Uterus (tissue), 3 donors: ENCODE measurements at regions not wholly inside any gene's neighbourhood (a gene's known extent, or its start where the extent isn't known, plus 50 kb on each side); places are given as distances from the start of the nearest gene placed in this dataset.

Experiments
- DNase-seq, 2 donors: peaks; one replicate each; pipeline ENCODE4 v3.0.0-alpha.2; 2019 to 2020
- H3K27ac ChIP-seq, 2 donors: fragments of 200-600 bp; sonication (generic); 1 replicate in 1 of 2; 2 replicates in 1 of 2; pipeline ENCODE4 v1.5.1; 2016 to 2018
- H3K27me3 ChIP-seq, 2 donors: fragments of 200-600 bp; sonication (generic); one replicate each; pipeline ENCODE4 v1.5.1; 2018 to 2019; ENCODE audit warnings: control low read depth in 1 of 2
- H3K36me3 ChIP-seq, 2 donors: fragments of 200-600 bp; sonication (generic); one replicate each; pipeline ENCODE4 v1.5.1; 2019; ENCODE audit warnings: control low read depth in 1 of 2
- H3K4me1 ChIP-seq, 2 donors: fragments of 200-600 bp; sonication (generic); one replicate each; pipeline ENCODE4 v1.5.1; 2018 to 2019; ENCODE audit warnings: control low read depth in 1 of 2
- H3K4me3 ChIP-seq, 2 donors: fragments of 200-600 bp; sonication (generic); 1 replicate in 1 of 2; 2 replicates in 1 of 2; pipeline ENCODE4 v1.5.1; 2018 to 2019; ENCODE audit warnings: mild to moderate bottlenecking in 1 of 2
- H3K9me3 ChIP-seq, 2 donors: fragments of 200-600 bp; sonication (generic); one replicate each; pipeline ENCODE4 v1.5.1; 2019; ENCODE audit warnings: control low read depth in 1 of 2
- POLR2A ChIP-seq, 2 donors: fragments of 450-650 bp; IDR thresholded peaks; one replicate each; pipeline ENCODE4 v1.6.1; 2016; ENCODE audit warnings: antibody characterized with exemption in 2 of 2, mild to moderate bottlenecking in 1 of 2, moderate library complexity in 1 of 2
- intact Hi-C: fragments of 100-400 bp; cut with DNase I; formaldehyde crosslinking; loops from one replicate; pipeline ENCODE4 v1.15.1; 2023; ENCODE audit warnings: low total_unique reads
- TF ChIP-seq, protein P1 (sequence below), 4 experiments: fragments of 200-600 bp in 2 of 4; fragments of 450-650 bp in 2 of 4; sonication (generic) in 2 of 4; IDR thresholded peaks; one replicate each; pipeline ENCODE4 v1.5.1; 2016 to 2019; ENCODE audit warnings: antibody characterized with exemption in 4 of 4, mild to moderate bottlenecking in 2 of 4, moderate library complexity in 1 of 4
- donor health status: DM: yes; HTN: yes; CAD: no.

DNA sequence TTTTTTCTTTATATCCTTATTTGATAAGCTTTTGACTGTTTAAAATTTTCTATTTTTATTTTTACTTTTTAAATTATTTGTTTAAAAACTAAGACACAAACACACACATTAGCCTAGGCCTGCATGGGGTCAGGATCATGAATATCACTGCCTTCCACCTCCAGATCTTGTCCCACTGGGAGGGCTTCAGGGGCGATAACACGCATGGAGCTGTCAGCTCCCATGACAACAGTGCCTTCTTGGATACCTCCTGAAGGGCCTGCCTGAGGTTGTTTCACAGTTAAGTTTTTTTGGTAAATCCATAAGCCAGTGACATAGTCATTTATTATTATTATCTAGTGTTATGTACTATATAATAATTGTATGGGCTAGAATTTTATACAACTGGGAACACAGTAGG, 85.4 kb upstream of the FAT1 start:
- Histone ChIP-seq H3K36me3 (no peaks in the 10 kb centered on the region), H3K27me3 (no peaks in the 10 kb centered on the region), H3K27ac (no peak overlapping the region), H3K4me3 (no peak overlapping the region), H3K9me3 (no peaks in the 10 kb centered on the region), H3K4me1 (peaks cover 0 to 8% of the 10 kb centered on the region in 2 donors)
- TF ChIP-seq POLR2A (IDR thresholded peaks at IDR 0.05), result no peak
- TF ChIP-seq, protein P1, sequence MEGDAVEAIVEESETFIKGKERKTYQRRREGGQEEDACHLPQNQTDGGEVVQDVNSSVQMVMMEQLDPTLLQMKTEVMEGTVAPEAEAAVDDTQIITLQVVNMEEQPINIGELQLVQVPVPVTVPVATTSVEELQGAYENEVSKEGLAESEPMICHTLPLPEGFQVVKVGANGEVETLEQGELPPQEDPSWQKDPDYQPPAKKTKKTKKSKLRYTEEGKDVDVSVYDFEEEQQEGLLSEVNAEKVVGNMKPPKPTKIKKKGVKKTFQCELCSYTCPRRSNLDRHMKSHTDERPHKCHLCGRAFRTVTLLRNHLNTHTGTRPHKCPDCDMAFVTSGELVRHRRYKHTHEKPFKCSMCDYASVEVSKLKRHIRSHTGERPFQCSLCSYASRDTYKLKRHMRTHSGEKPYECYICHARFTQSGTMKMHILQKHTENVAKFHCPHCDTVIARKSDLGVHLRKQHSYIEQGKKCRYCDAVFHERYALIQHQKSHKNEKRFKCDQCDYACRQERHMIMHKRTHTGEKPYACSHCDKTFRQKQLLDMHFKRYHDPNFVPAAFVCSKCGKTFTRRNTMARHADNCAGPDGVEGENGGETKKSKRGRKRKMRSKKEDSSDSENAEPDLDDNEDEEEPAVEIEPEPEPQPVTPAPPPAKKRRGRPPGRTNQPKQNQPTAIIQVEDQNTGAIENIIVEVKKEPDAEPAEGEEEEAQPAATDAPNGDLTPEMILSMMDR (IDR thresholded peaks at IDR 0.05), result no peak
- intact Hi-C loops, result no loop called here
- DNase-seq, result no peak

DNA sequence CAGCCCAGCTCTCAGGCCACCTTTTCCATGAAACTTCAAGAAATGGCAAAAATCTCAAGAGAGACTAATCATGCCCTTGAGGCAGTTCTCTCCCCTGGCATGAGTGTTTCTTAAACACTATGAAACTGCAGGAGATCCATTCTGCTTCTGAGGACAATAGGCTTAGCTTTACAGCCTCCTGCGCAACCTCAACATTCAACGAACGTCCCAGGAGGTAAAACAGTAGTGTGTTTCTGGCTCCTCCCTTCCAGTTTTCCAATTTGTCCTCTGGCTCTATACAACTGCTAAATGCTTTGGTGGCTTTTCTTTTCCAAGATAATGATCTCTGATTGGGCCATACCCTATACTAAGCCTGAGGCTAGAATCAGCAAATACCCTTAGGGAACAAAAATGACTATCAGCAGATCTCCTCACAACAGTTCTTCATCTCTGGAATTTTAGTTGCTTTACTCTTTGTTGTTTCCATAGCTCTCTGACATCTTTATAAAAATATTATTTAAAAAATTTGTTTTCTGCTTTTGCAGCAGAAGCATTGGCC, 87.0 kb upstream of the FAT1 start:
- H3K27me3 ChIP-seq, result no peaks in the 10 kb centered on the region
- TF ChIP-seq POLR2A (IDR thresholded peaks at IDR 0.05), result no peak
- TF ChIP-seq, protein P1 (IDR thresholded peaks at IDR 0.05), result no peak
- DNase-seq, result no peak
- H3K27ac ChIP-seq, result no peak overlapping the region
- no peak overlapping the region for H3K4me3 ChIP-seq
- no peaks in the 10 kb centered on the region for H3K9me3 ChIP-seq
- H3K36me3 ChIP-seq, result no peaks in the 10 kb centered on the region
- peaks cover 0 to 8% of the 10 kb centered on the region in 2 donors for H3K4me1 ChIP-seq
- intact Hi-C loops, result no loop called here

DNA sequence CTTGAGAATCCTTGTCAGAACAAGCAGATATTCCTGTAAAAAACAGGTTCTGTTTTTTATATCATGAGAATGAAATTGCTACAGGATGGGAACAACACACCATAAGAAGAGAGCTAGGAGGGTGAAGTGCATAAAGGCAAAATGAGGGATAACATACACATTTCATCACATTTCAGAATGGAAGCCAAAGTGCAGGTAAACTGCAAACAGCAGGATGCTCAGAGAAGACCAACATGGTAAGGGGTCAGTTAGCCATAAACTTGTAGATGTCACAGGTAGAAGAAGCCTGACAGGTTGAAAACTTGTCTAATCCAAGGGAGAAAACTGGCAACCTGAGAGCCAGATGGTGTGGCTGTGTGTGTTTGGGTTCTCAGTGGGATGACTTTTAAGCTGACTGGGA, 88.9 kb upstream of the FAT1 start:
- TF ChIP-seq POLR2A (IDR thresholded peaks at IDR 0.05), result no peak
- TF ChIP-seq, protein P1 (IDR thresholded peaks at IDR 0.05), result no peak
- H3K9me3 ChIP-seq, result no peaks in the 10 kb centered on the region
- no peaks in the 10 kb centered on the region for H3K27me3 ChIP-seq
- peaks cover 0 to 8% of the 10 kb centered on the region in 2 donors for H3K4me1 ChIP-seq
- intact Hi-C loops, result no loop called here
- H3K36me3 ChIP-seq, result no peaks in the 10 kb centered on the region
- H3K4me3 ChIP-seq, result no peak overlapping the region
- H3K27ac ChIP-seq, result no peak overlapping the region
- DNase-seq, result no peak

DNA sequence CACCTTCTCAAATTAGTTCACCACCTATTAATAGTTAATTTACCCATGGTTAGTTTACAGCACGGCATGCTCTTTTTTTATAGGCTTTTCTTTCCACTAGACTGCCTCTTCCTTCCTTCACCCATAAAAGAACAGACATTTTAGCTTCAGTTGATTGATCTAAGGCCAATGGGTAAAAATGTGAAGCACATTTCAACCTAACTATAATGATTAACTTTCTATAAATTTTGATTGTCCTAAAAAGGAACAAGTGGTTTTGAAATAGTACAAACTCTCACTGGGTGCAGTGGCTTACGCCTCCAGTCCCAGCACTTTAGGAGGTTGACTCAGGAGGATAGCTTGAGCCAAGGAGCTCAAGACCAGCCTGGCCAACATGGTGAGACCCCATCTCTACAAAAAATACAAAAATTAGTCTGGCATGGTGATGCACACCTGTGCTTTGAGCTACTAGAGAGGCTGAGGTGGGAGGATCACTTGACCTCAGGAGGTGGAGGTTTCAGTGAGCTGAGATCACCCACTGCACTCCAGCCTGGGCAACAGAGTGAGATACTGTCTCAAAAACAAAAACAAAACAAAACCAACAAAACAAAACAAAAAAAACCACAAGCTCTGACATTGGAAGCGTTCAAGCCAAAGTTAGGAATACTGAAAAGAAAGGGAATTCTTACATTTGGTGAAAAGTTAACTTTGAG, 89.9 kb upstream of the FAT1 start:
- TF ChIP-seq, protein P1 (IDR thresholded peaks at IDR 0.05), result no peak
- TF ChIP-seq POLR2A (IDR thresholded peaks at IDR 0.05), result no peak
- H3K9me3 ChIP-seq, result no peaks in the 10 kb centered on the region
- no peak overlapping the region for H3K4me3 ChIP-seq
- H3K27me3 ChIP-seq, result no peaks in the 10 kb centered on the region
- H3K36me3 ChIP-seq, result no peaks in the 10 kb centered on the region
- no peak overlapping the region for H3K27ac ChIP-seq
- peaks cover 0 to 8% of the 10 kb centered on the region in 2 donors for H3K4me1 ChIP-seq
- DNase-seq, result no peak
- intact Hi-C loops, result no loop called here

DNA sequence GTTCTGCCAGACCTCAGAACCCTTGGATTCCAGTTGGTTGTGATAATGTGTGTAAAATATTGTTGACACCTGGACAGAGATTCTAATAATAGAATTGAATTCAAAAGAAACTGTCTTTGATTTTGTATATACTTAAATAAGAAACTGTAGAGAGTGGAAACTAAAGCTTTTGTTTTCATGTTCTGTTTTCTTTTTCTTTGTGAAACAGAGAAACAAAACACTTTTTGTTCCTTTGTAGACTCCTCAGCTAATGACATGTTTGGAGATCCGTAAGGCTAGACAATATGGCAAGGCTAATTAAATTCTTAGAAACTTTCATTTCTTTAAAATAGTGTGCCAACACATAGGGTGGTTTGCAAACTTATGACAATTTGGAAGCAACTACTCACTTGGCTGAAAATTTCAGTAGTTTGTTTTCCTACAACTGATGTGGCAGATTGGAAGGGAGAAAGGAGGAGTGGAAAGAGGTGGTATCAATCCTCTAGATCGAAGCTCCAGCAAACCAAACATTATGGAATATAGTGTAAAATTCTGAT, 90.9 kb upstream of the FAT1 start:
- no peak for DNase-seq
- H3K27me3 ChIP-seq, result no peaks in the 10 kb centered on the region
- H3K4me1 ChIP-seq, result no peaks in the 10 kb centered on the region
- intact Hi-C loops, result no loop called here
- no peak overlapping the region for H3K27ac ChIP-seq
- H3K9me3 ChIP-seq, result no peaks in the 10 kb centered on the region
- H3K36me3 ChIP-seq, result no peaks in the 10 kb centered on the region
- TF ChIP-seq POLR2A (IDR thresholded peaks at IDR 0.05), result no peak
- TF ChIP-seq, protein P1 (IDR thresholded peaks at IDR 0.05), result no peak
- no peak overlapping the region for H3K4me3 ChIP-seq
